B cell (primary cell): ENCODE measurements at regions not wholly inside any gene's neighbourhood (a gene's known extent, or its start where the extent isn't known, plus 50 kb on each side); places are given as distances from the start of the nearest gene placed in this dataset.
"Not testable (repeated sequence)": the region's sequence is repeated elsewhere in the genome, so short reads cannot be mapped to it uniquely, and the experiment has no call there.

Experiments used
- ATAC-seq: fragments of 200-7000 bp; cut with Tn5 transposase; one replicate; pipeline ENCODE4 v1.10.0; 2021; ENCODE audit warnings: low read depth, mild to moderate bottlenecking, moderate number of reproducible peaks, moderate library complexity
- CTCF ChIA-PET: fragments of 350-600 bp; sonication (Branson Sonifier 250); formaldehyde crosslinking; loops from one replicate; lab custom pipeline; 2021; ENCODE audit warnings: antibody characterized with exemption, inconsistent platforms; lab: Charles Lee
- POLR2A ChIA-PET: fragments of 350-600 bp; sonication (Branson Sonifier 250); formaldehyde crosslinking; loops from one replicate; lab custom pipeline; 2021; ENCODE audit warnings: antibody characterized with exemption; lab: Charles Lee
- DNase-seq: peaks from one replicate; pipeline ENCODE4 v3.0.0; 2013
- H2AFZ ChIP-seq: 2 replicates; pipeline ENCODE4 v1.6.1; 2012; ENCODE audit warnings: mild to moderate bottlenecking, low read depth, low read length; ENCODE audit not compliant: insufficient read depth, poor library complexity, severe bottlenecking
- H3K27ac ChIP-seq, 2 donors: 1 replicate in 1 of 2; 2 replicates in 1 of 2; pipeline ENCODE4 v1.5.1; 2012 to 2013; ENCODE audit warnings: low read length in 2 of 2, mild to moderate bottlenecking in 2 of 2, moderate library complexity in 1 of 2
- H3K27me3 ChIP-seq, 4 experiments: fragments of 200-600 bp in 1 of 4; sonication (generic) in 1 of 4; replicated peaks in 1 of 4; 1 replicate in 2 of 4; 2 replicates in 2 of 4; pipeline versions ENCODE4 v1.6.1 to v1.7.0; 2013 to 2016; ENCODE audit warnings: low read length in 3 of 4, mild to moderate bottlenecking in 2 of 4, mixed read lengths in 1 of 4, moderate library complexity in 1 of 4; ENCODE audit not compliant: insufficient read depth in 4 of 4, control insufficient read depth in 3 of 4; ENCODE audit errors: control extremely low read depth in 1 of 4
- H3K36me3 ChIP-seq, 2 experiments: replicated peaks in 1 of 2; 1 replicate in 1 of 2; 2 replicates in 1 of 2; pipeline versions ENCODE4 v1.6.1 to v1.7.1; 2013; ENCODE audit warnings: low read length in 1 of 2; ENCODE audit not compliant: insufficient read depth in 2 of 2, control insufficient read depth in 1 of 2; ENCODE audit errors: control extremely low read depth in 1 of 2, extremely low read depth in 1 of 2
- H3K4me1 ChIP-seq, 2 donors: fragments of 200-600 bp in 1 of 2; sonication (generic) in 1 of 2; 1 replicate in 1 of 2; 2 replicates in 1 of 2; pipeline versions ENCODE4 v1.5.1 to v1.6.1; 2013 to 2017; ENCODE audit warnings: low read length in 2 of 2; ENCODE audit not compliant: control insufficient read depth in 2 of 2, insufficient read depth in 2 of 2
- H3K4me2 ChIP-seq: replicated peaks from 2 replicates; pipeline ENCODE3; 2012; ENCODE audit warnings: mild to moderate bottlenecking, low read depth, low read length; ENCODE audit not compliant: poor library complexity, severe bottlenecking
- H3K4me3 ChIP-seq, 5 experiments: fragments of 200-600 bp in 1 of 5; sonication (generic) in 1 of 5; 1 replicate in 3 of 5; 2 replicates in 2 of 5; pipeline versions ENCODE4 v1.5.1 to v1.7.0; 2011 to 2016; ENCODE audit warnings: low read length in 4 of 5, mild to moderate bottlenecking in 4 of 5, low read depth in 2 of 5, control low read depth in 1 of 5, moderate library complexity in 1 of 5; ENCODE audit not compliant: insufficient read depth in 1 of 5; ENCODE audit errors: control extremely low read depth in 1 of 5, extremely low read depth in 1 of 5
- H3K79me2 ChIP-seq: fragments of 200-600 bp; sonication (generic); one replicate; pipeline ENCODE4 v1.6.0; 2016; ENCODE audit warnings: low read length; ENCODE audit not compliant: control insufficient read depth, insufficient read depth
- H3K9ac ChIP-seq: fragments of 200-600 bp; sonication (generic); 2 replicates; pipeline ENCODE4 v1.6.1; 2017; ENCODE audit warnings: mild to moderate bottlenecking, low read length, moderate library complexity
- H3K9me3 ChIP-seq, 3 donors: one replicate each; pipeline versions ENCODE4 v1.6.1 to v1.7.1; 2013; ENCODE audit warnings: low read length in 2 of 3; ENCODE audit not compliant: control insufficient read depth in 2 of 3, insufficient read depth in 1 of 3; ENCODE audit errors: control extremely low read depth in 1 of 3
- H4K20me1 ChIP-seq: 2 replicates; pipeline ENCODE4 v1.6.0; 2012; ENCODE audit warnings: mild to moderate bottlenecking, low read length; ENCODE audit not compliant: insufficient read depth, control insufficient read depth, poor library complexity, severe bottlenecking
- H3K27ac Mint-ChIP-seq: one replicate; pipeline ENCODE4 v1.8.0; 2021; ENCODE audit warnings: mixed read lengths
- H3K27me3 Mint-ChIP-seq: one replicate; pipeline ENCODE4 v1.8.0; 2021; ENCODE audit warnings: mixed read lengths
- H3K4me1 Mint-ChIP-seq: one replicate; pipeline ENCODE4 v1.8.0; 2021; ENCODE audit warnings: mixed read lengths
- H3K4me3 Mint-ChIP-seq: one replicate; pipeline ENCODE4 v1.8.0; 2021; ENCODE audit warnings: mixed read lengths
- H3K9me3 Mint-ChIP-seq: one replicate; pipeline ENCODE4 v1.8.0; 2022; ENCODE audit warnings: mixed read lengths; ENCODE audit not compliant: insufficient read depth
- CTCF ChIP-seq: fragments of 200-600 bp; IDR thresholded peaks from one replicate; pipeline ENCODE4 v1.8.0; 2022; ENCODE audit warnings: antibody characterized with exemption, mild to moderate bottlenecking
- EZH2 ChIP-seq: IDR thresholded peaks from 2 replicates; pipeline ENCODE4 v1.6.1; 2012; ENCODE audit warnings: borderline replicate concordance, low read depth, mild to moderate bottlenecking, moderate library complexity, low read length; ENCODE audit not compliant: insufficient read depth, poor library complexity, severe bottlenecking
- WGBS: methylation state at CpG from one replicate; pipeline ENCODE4 v1.1.5; 2013; ENCODE audit warnings: missing lambda C conversion rate; ENCODE audit not compliant: insufficient coverage; 5-methylcytosine and 5-hydroxymethylcytosine counted together
- intact Hi-C: fragments of 100-400 bp; cut with micrococcal nuclease; formaldehyde crosslinking; loops from one replicate; pipeline ENCODE4 v1.10.0; 2022

- H3K4me3 Mint-ChIP-seq, H3K4me2 ChIP-seq, POLR2A ChIA-PET, H3K9ac ChIP-seq, intact Hi-C loops, H3K27ac ChIP-seq, DNase-seq, H3K27me3 Mint-ChIP-seq, H2AFZ ChIP-seq, H3K4me3 ChIP-seq, H3K4me1 Mint-ChIP-seq, H3K27ac Mint-ChIP-seq, H3K36me3 ChIP-seq, H3K79me2 ChIP-seq, H3K9me3 ChIP-seq, CTCF ChIA-PET, H4K20me1 ChIP-seq, ATAC-seq, H3K27me3 ChIP-seq, H3K9me3 Mint-ChIP-seq, H3K4me1 ChIP-seq: not testable (repeated sequence)
- WGBS: no CpG with 5 or more reads among the region's 3 CpGs
Measured at GRCh38 chr22:23439581-23439980, 140.5 kb downstream of the IGLL1 start.

- Histone ChIP-seq H3K27me3 (peaks cover 0 to 2% (median 0%) of the 10 kb centered on the region in 4 experiments), H3K79me2 (no peaks in the 10 kb centered on the region), H3K4me2 (no peak overlapping the region), H3K4me3 (no peak overlapping the region), H3K4me1 (peaks cover 0 to 4% of the 10 kb centered on the region in 2 donors), H3K36me3 (no peaks in the 10 kb centered on the region), H3K9me3 (peaks cover 0 to 4% (median 0%) of the 10 kb centered on the region in 3 donors), H3K9ac (no peak overlapping the region), H3K27ac (no peak overlapping the region), H4K20me1 (no peaks in the 10 kb centered on the region), H2AFZ (no peak overlapping the region)
- no peak for DNase-seq
- Mint-ChIP-seq H3K4me3 (no peak overlapping the region), H3K4me1 (peaks cover 3% of the 10 kb centered on the region), H3K27ac (no peak overlapping the region), H3K27me3 (peaks cover 8% of the 10 kb centered on the region), H3K9me3 (no peaks in the 10 kb centered on the region)
- 94% methylated on average over 11 of the region's 13 CpGs for WGBS
- CTCF ChIA-PET: no interaction called here
- ATAC-seq: no peak
- no peak for TF ChIP-seq EZH2
- no peak for TF ChIP-seq CTCF
- intact Hi-C loops: no loop called here
- POLR2A ChIA-PET: no interaction called here
Measured at GRCh38 chr22:23438216-23438615, 141.9 kb downstream of the IGLL1 start.
